ENCODE measurements at regions not wholly inside any gene's neighbourhood (a gene's known extent, or its start where the extent isn't known, plus 50 kb on each side); places are given as distances from the start of the nearest gene placed in this dataset.

GRCh38 chrX:9392445-9392844, 72.4 kb upstream of the TBL1X start:
- no peak overlapping the region for H2AFZ ChIP-seq (ENCODE audit: insufficient read depth, low read depth, low read length, poor library complexity, severe bottlenecking)
- H3K27ac ChIP-seq (ENCODE audit: low read length in 2 of 2): no peak overlapping the region
- Mint-ChIP-seq H3K27ac (no peak overlapping the region), H3K4me3 (no peak overlapping the region), H3K27me3 (no peaks in the 10 kb centered on the region), H3K4me1 (no peaks in the 10 kb centered on the region), H3K9me3 (ENCODE audit: insufficient read depth) (no peaks in the 10 kb centered on the region)
- TF ChIP-seq CTCF (IDR thresholded peaks at IDR 0.05): no peak
- CTCF ChIA-PET: no interaction called here
- H3K4me2 ChIP-seq (replicated peaks; ENCODE audit: low read depth, low read length, poor library complexity, severe bottlenecking): no peak overlapping the region
- H3K79me2 ChIP-seq (ENCODE audit: control insufficient read depth, insufficient read depth, low read length): no peaks in the 10 kb centered on the region
- no peak overlapping the region for H3K4me3 ChIP-seq (ENCODE audit: control extremely low read depth in 1 of 5, extremely low read depth in 1 of 5, insufficient read depth in 1 of 5, low read depth in 2 of 5, low read length in 4 of 5)
- WGBS (ENCODE audit: insufficient coverage): 91% methylated on average over 4 of the region's 5 CpGs
- POLR2A ChIA-PET: no interaction called here
- H3K4me1 ChIP-seq (ENCODE audit: control insufficient read depth in 2 of 2, insufficient read depth in 2 of 2, low read length in 2 of 2): no peaks in the 10 kb centered on the region
- H3K9ac ChIP-seq (ENCODE audit: low read length): no peak overlapping the region
- H3K27me3 ChIP-seq (replicated peaks in 1 of 4; ENCODE audit: control extremely low read depth in 1 of 4, control insufficient read depth in 3 of 4, insufficient read depth in 4 of 4, low read length in 3 of 4): no peaks in the 10 kb centered on the region
- H4K20me1 ChIP-seq (ENCODE audit: control insufficient read depth, insufficient read depth, low read length, poor library complexity, severe bottlenecking): no peaks in the 10 kb centered on the region
- H3K9me3 ChIP-seq (ENCODE audit: control extremely low read depth in 1 of 3, control insufficient read depth in 2 of 3, insufficient read depth in 1 of 3, low read length in 2 of 3): no peaks in the 10 kb centered on the region
- intact Hi-C loops (cut with micrococcal nuclease): no loop called here
- no peak for DNase-seq
- ATAC-seq (ENCODE audit: low read depth): no peak
- H3K36me3 ChIP-seq (replicated peaks in 1 of 2; ENCODE audit: control extremely low read depth in 1 of 2, control insufficient read depth in 1 of 2, extremely low read depth in 1 of 2, insufficient read depth in 2 of 2, low read length in 1 of 2): no peaks in the 10 kb centered on the region

- Histone ChIP-seq H3K4me2 (replicated peaks; ENCODE audit: low read depth, low read length, poor library complexity, severe bottlenecking) (no peak overlapping the region), H3K4me3 (ENCODE audit: control extremely low read depth in 1 of 5, extremely low read depth in 1 of 5, insufficient read depth in 1 of 5, low read depth in 2 of 5, low read length in 4 of 5) (no peak overlapping the region), H3K9me3 (ENCODE audit: control extremely low read depth in 1 of 3, control insufficient read depth in 2 of 3, insufficient read depth in 1 of 3, low read length in 2 of 3) (no peaks in the 10 kb centered on the region), H3K27me3 (replicated peaks in 1 of 4; ENCODE audit: control extremely low read depth in 1 of 4, control insufficient read depth in 3 of 4, insufficient read depth in 4 of 4, low read length in 3 of 4) (no peaks in the 10 kb centered on the region), H4K20me1 (ENCODE audit: control insufficient read depth, insufficient read depth, low read length, poor library complexity, severe bottlenecking) (no peaks in the 10 kb centered on the region), H3K9ac (ENCODE audit: low read length) (no peak overlapping the region), H3K36me3 (replicated peaks in 1 of 2; ENCODE audit: control extremely low read depth in 1 of 2, control insufficient read depth in 1 of 2, extremely low read depth in 1 of 2, insufficient read depth in 2 of 2, low read length in 1 of 2) (no peaks in the 10 kb centered on the region), H2AFZ (ENCODE audit: insufficient read depth, low read depth, low read length, poor library complexity, severe bottlenecking) (no peak overlapping the region), H3K79me2 (ENCODE audit: control insufficient read depth, insufficient read depth, low read length) (no peaks in the 10 kb centered on the region), H3K27ac (ENCODE audit: low read length in 2 of 2) (no peak overlapping the region), H3K4me1 (ENCODE audit: control insufficient read depth in 2 of 2, insufficient read depth in 2 of 2, low read length in 2 of 2) (no peaks in the 10 kb centered on the region)
- H3K4me3 Mint-ChIP-seq: no peak overlapping the region
- TF ChIP-seq CTCF (IDR thresholded peaks at IDR 0.05) (no peak), EZH2 (IDR thresholded peaks at IDR 0.05; ENCODE audit: borderline replicate concordance, insufficient read depth, low read depth, low read length, poor library complexity, severe bottlenecking) (no peak)
- no CpG with 5 or more reads among the region's 4 CpGs for WGBS (ENCODE audit: insufficient coverage)
- H3K9me3 Mint-ChIP-seq (ENCODE audit: insufficient read depth): no peaks in the 10 kb centered on the region
- ATAC-seq (ENCODE audit: low read depth) (no peak), DNase-seq (no peak)
- ChIA-PET CTCF (no interaction called here), POLR2A (no interaction called here)
- H3K27me3 Mint-ChIP-seq: no peaks in the 10 kb centered on the region
- no peak overlapping the region for H3K27ac Mint-ChIP-seq
- no peaks in the 10 kb centered on the region for H3K4me1 Mint-ChIP-seq
- intact Hi-C loops (cut with micrococcal nuclease): no loop called here
Measured at GRCh38 chrX:9393571-9393970, 71.3 kb upstream of the TBL1X start.

Measured in B cell (primary cell).